Naive thymus-derived CD4-positive, alpha-beta T cell (primary cell): ENCODE measurements at regions not wholly inside any gene's neighbourhood (a gene's known extent, or its start where the extent isn't known, plus 50 kb on each side); places are given as distances from the start of the nearest gene placed in this dataset.

ENCODE experiments used
- ATAC-seq: fragments of 150-1000 bp; cut with Tn5 transposase; 2 replicates; pipeline ENCODE4 v1.10.0; 2021; ENCODE audit warnings: mild to moderate bottlenecking, moderate library complexity
- CTCF ChIA-PET: fragments of 350-600 bp; sonication (Branson Sonifier 250); formaldehyde crosslinking; loops from one replicate; lab custom pipeline; 2021; ENCODE audit warnings: antibody characterized with exemption; lab: Charles Lee
- POLR2A ChIA-PET: fragments of 350-600 bp; sonication (Branson Sonifier 250); formaldehyde crosslinking; loops from one replicate; lab custom pipeline; 2021; ENCODE audit warnings: antibody characterized with exemption, inconsistent platforms; lab: Charles Lee
- DNase-seq, 9 donors: peaks; one replicate each; pipeline versions ENCODE4 v3.0.0 to v3.0.0-alpha.2; 2020 to 2022; ENCODE audit warnings: mixed read lengths in 1 of 9
- H3K27ac ChIP-seq: one replicate; pipeline ENCODE4 v1.7.0; 2013; ENCODE audit warnings: mild to moderate bottlenecking, low read depth, low read length, moderate library complexity
- H3K27me3 ChIP-seq, 2 donors: one replicate each; pipeline ENCODE4 v1.7.0; 2013; ENCODE audit warnings: low read length in 2 of 2, mild to moderate bottlenecking in 2 of 2, moderate library complexity in 2 of 2; ENCODE audit not compliant: control insufficient read depth in 2 of 2, insufficient read depth in 2 of 2
- H3K36me3 ChIP-seq, 3 experiments: 1 replicate in 2 of 3; 2 replicates in 1 of 3; pipeline ENCODE4 v1.7.0; 2013; ENCODE audit warnings: low read length in 3 of 3, mild to moderate bottlenecking in 3 of 3, moderate library complexity in 1 of 3; ENCODE audit not compliant: insufficient read depth in 3 of 3, control insufficient read depth in 2 of 3
- H3K4me1 ChIP-seq, 2 donors: one replicate each; pipeline ENCODE4 v1.7.0; 2013; ENCODE audit warnings: low read length in 2 of 2, mild to moderate bottlenecking in 2 of 2, moderate library complexity in 1 of 2; ENCODE audit not compliant: control insufficient read depth in 2 of 2, insufficient read depth in 2 of 2
- H3K4me3 ChIP-seq: 2 replicates; pipeline ENCODE4 v1.7.0; 2013; ENCODE audit warnings: mild to moderate bottlenecking, low read length
- H3K9me3 ChIP-seq, 3 experiments: 1 replicate in 2 of 3; 2 replicates in 1 of 3; pipeline ENCODE4 v1.7.0; 2013; ENCODE audit warnings: low read length in 3 of 3; ENCODE audit not compliant: control insufficient read depth in 2 of 3
- H3K27ac Mint-ChIP-seq, 9 donors: one replicate each; pipeline ENCODE4 v1.8.0; 2020 to 2022; ENCODE audit warnings: mixed read lengths in 9 of 9, mild to moderate bottlenecking in 8 of 9, moderate library complexity in 5 of 9, inconsistent platforms in 2 of 9
- H3K27me3 Mint-ChIP-seq, 5 donors: one replicate each; pipeline ENCODE4 v1.8.0; 2021 to 2022; ENCODE audit warnings: mixed read lengths in 5 of 5, mild to moderate bottlenecking in 1 of 5
- H3K36me3 Mint-ChIP-seq, 5 donors: one replicate each; pipeline ENCODE4 v1.8.0; 2020 to 2022; ENCODE audit warnings: mixed read lengths in 5 of 5, mild to moderate bottlenecking in 3 of 5, inconsistent platforms in 1 of 5
- H3K4me1 Mint-ChIP-seq, 7 donors: one replicate each; pipeline ENCODE4 v1.8.0; 2020 to 2022; ENCODE audit warnings: mixed read lengths in 7 of 7, mild to moderate bottlenecking in 3 of 7, inconsistent platforms in 1 of 7
- H3K4me3 Mint-ChIP-seq, 10 donors: one replicate each; pipeline ENCODE4 v1.8.0; 2020 to 2022; ENCODE audit warnings: mild to moderate bottlenecking in 10 of 10, mixed read lengths in 10 of 10, moderate library complexity in 6 of 10, inconsistent platforms in 2 of 10
- H3K9me3 Mint-ChIP-seq, 11 donors: one replicate each; pipeline ENCODE4 v1.8.0; 2020 to 2022; ENCODE audit warnings: mixed read lengths in 11 of 11, mild to moderate bottlenecking in 4 of 11, inconsistent platforms in 1 of 11, moderate library complexity in 1 of 11
- intact Hi-C, 2 donors: fragments of 100-400 bp; cut with micrococcal nuclease; formaldehyde crosslinking; loops; one replicate each; pipeline ENCODE4 v1.15.1; 2023

GRCh38 chr1:221397606-221398005 is 344.3 kb downstream of the DUSP10 start:
- no peaks in the 10 kb centered on the region for H3K9me3 ChIP-seq
- H3K36me3 Mint-ChIP-seq: peaks cover 0 to 5% (median 0%) of the 10 kb centered on the region in 5 donors
- H3K4me3 Mint-ChIP-seq: no peak overlapping the region
- H3K27me3 Mint-ChIP-seq: peaks cover 5 to 57% (median 29%) of the 10 kb centered on the region in 5 donors
- peaks cover 0 to 27% (median 3%) of the 10 kb centered on the region in 11 donors for H3K9me3 Mint-ChIP-seq
- H3K27ac ChIP-seq: no peak overlapping the region
- DNase-seq (no peak), ATAC-seq (no peak)
- ChIA-PET POLR2A (no interaction called here), CTCF (no interaction called here)
- H3K4me1 ChIP-seq: no peaks in the 10 kb centered on the region
- no peak overlapping the region for H3K4me3 ChIP-seq
- no peaks in the 10 kb centered on the region for H3K36me3 ChIP-seq
- H3K27ac Mint-ChIP-seq: no peak overlapping the region
- intact Hi-C loops: no loop called here
- no peaks in the 10 kb centered on the region for H3K4me1 Mint-ChIP-seq
- H3K27me3 ChIP-seq: no peaks in the 10 kb centered on the region

GRCh38 chr1:221405146-221405545 is 336.7 kb downstream of the DUSP10 start:
- no peak for DNase-seq
- peaks cover 3 to 26% (median 19%) of the 10 kb centered on the region in 5 donors for H3K27me3 Mint-ChIP-seq
- Histone ChIP-seq H3K27me3 (no peaks in the 10 kb centered on the region), H3K36me3 (no peaks in the 10 kb centered on the region), H3K27ac (no peak overlapping the region), H3K4me1 (no peaks in the 10 kb centered on the region), H3K4me3 (no peak overlapping the region), H3K9me3 (no peaks in the 10 kb centered on the region)
- POLR2A ChIA-PET: no interaction called here
- CTCF ChIA-PET: no interaction called here
- no peak for ATAC-seq
- H3K9me3 Mint-ChIP-seq: peaks cover 0 to 12% (median 1%) of the 10 kb centered on the region in 11 donors
- H3K36me3 Mint-ChIP-seq: no peaks in the 10 kb centered on the region
- intact Hi-C loops: no loop called here
- H3K27ac Mint-ChIP-seq: peak overlapping the region in 1 of 9 donors; percentile 31
- H3K4me3 Mint-ChIP-seq: no peak overlapping the region
- peaks cover 0 to 2% (median 0%) of the 10 kb centered on the region in 7 donors for H3K4me1 Mint-ChIP-seq

- DNase-seq: no peak
- Mint-ChIP-seq H3K36me3 (no peaks in the 10 kb centered on the region), H3K9me3 (peaks cover 0 to 1% (median 0%) of the 10 kb centered on the region in 11 donors), H3K4me3 (no peak overlapping the region), H3K4me1 (peaks cover 0 to 2% (median 0%) of the 10 kb centered on the region in 7 donors), H3K27ac (no peak overlapping the region), H3K27me3 (peaks cover 0 to 36% (median 14%) of the 10 kb centered on the region in 5 donors)
- Histone ChIP-seq H3K36me3 (no peaks in the 10 kb centered on the region), H3K4me1 (no peaks in the 10 kb centered on the region), H3K9me3 (no peaks in the 10 kb centered on the region), H3K27me3 (no peaks in the 10 kb centered on the region), H3K27ac (no peak overlapping the region), H3K4me3 (no peak overlapping the region)
- ATAC-seq: no peak
- intact Hi-C loops: no loop called here
- ChIA-PET POLR2A (no interaction called here), CTCF (no interaction called here)
Measured at GRCh38 chr1:221408117-221408803, 333.6 kb downstream of the DUSP10 start.

- H3K27me3 Mint-ChIP-seq: peaks cover 0 to 39% (median 26%) of the 10 kb centered on the region in 5 donors
- H3K4me3 Mint-ChIP-seq: no peak overlapping the region
- H3K36me3 Mint-ChIP-seq: no peaks in the 10 kb centered on the region
- H3K27ac Mint-ChIP-seq: no peak overlapping the region
- H3K9me3 Mint-ChIP-seq: peaks cover 0 to 5% (median 0%) of the 10 kb centered on the region in 11 donors
- CTCF ChIA-PET: no interaction called here
- no peaks in the 10 kb centered on the region for H3K27me3 ChIP-seq
- no peak overlapping the region for H3K4me3 ChIP-seq
- H3K9me3 ChIP-seq: no peaks in the 10 kb centered on the region
- H3K27ac ChIP-seq: no peak overlapping the region
- no peaks in the 10 kb centered on the region for H3K36me3 ChIP-seq
- H3K4me1 ChIP-seq: no peaks in the 10 kb centered on the region
- intact Hi-C loops: no loop called here
- no peaks in the 10 kb centered on the region for H3K4me1 Mint-ChIP-seq
- POLR2A ChIA-PET: no interaction called here
- no peak for DNase-seq
- ATAC-seq: no peak
Measured at GRCh38 chr1:221411283-221411682, 330.6 kb downstream of the DUSP10 start.

GRCh38 chr1:221414772-221415539 is 326.9 kb downstream of the DUSP10 start:
- CTCF ChIA-PET: no interaction called here
- Mint-ChIP-seq H3K9me3 (peaks cover 0 to 5% (median 0%) of the 10 kb centered on the region in 11 donors), H3K27me3 (peaks cover 2 to 32% (median 24%) of the 10 kb centered on the region in 5 donors), H3K4me3 (no peak overlapping the region), H3K36me3 (no peaks in the 10 kb centered on the region), H3K4me1 (no peaks in the 10 kb centered on the region), H3K27ac (no peak overlapping the region)
- ATAC-seq: no peak
- H3K9me3 ChIP-seq: no peaks in the 10 kb centered on the region
- intact Hi-C loops: no loop called here
- H3K36me3 ChIP-seq: no peaks in the 10 kb centered on the region
- H3K27ac ChIP-seq: no peak overlapping the region
- H3K4me3 ChIP-seq: no peak overlapping the region
- H3K27me3 ChIP-seq: no peaks in the 10 kb centered on the region
- no peaks in the 10 kb centered on the region for H3K4me1 ChIP-seq
- DNase-seq: no peak
- POLR2A ChIA-PET: no interaction called here

- Mint-ChIP-seq H3K9me3 (peaks cover 0 to 5% (median 0%) of the 10 kb centered on the region in 11 donors), H3K27ac (no peak overlapping the region), H3K27me3 (peaks cover 2 to 31% (median 24%) of the 10 kb centered on the region in 5 donors), H3K4me3 (no peak overlapping the region), H3K36me3 (no peaks in the 10 kb centered on the region), H3K4me1 (no peaks in the 10 kb centered on the region)
- Histone ChIP-seq H3K4me3 (no peak overlapping the region), H3K9me3 (no peaks in the 10 kb centered on the region), H3K4me1 (no peaks in the 10 kb centered on the region), H3K27ac (no peak overlapping the region), H3K36me3 (no peaks in the 10 kb centered on the region), H3K27me3 (no peaks in the 10 kb centered on the region)
- intact Hi-C loops: no loop called here
- ChIA-PET POLR2A (no interaction called here), CTCF (no interaction called here)
- no peak for DNase-seq
- ATAC-seq: no peak
Measured at GRCh38 chr1:221415651-221416050, 326.2 kb downstream of the DUSP10 start.
